SK-N-SH (cell line): ENCODE measurements at regions not wholly inside any gene's neighbourhood (a gene's known extent, or its start where the extent isn't known, plus 50 kb on each side); places are given as distances from the start of the nearest gene placed in this dataset.

ENCODE experiments used
- CTCF ChIA-PET: fragments of 300-600, 350-600 bp; formaldehyde crosslinking; extraction: SDS; loops from one replicate; lab custom pipeline; 2021; lab: Yijun Ruan, JAX
- POLR2A ChIA-PET: fragments of 350-600 bp; sonication (Branson Sonifier 250); formaldehyde crosslinking; extraction: SDS; loops from one replicate; lab custom pipeline; 2020; ENCODE audit warnings: antibody characterized with exemption, inconsistent platforms; lab: Yijun Ruan, JAX
- DNase-seq: peaks from one replicate; pipeline ENCODE4 v3.0.0; 2012
- H2AFZ ChIP-seq: fragments of 200-600 bp; sonication (generic); 2 replicates; pipeline ENCODE4 v1.8.1; 2016; ENCODE audit warnings: antibody characterized with exemption, mild to moderate bottlenecking, low read depth
- H3F3A ChIP-seq: fragments of 200-600 bp; sonication (generic); replicated peaks from 2 replicates; pipeline ENCODE3; 2016; ENCODE audit warnings: antibody characterized with exemption, mild to moderate bottlenecking; ENCODE audit not compliant: insufficient read depth
- H3K27ac ChIP-seq, 2 experiments: fragments of 200-500 bp in 1 of 2; fragments of 200-600 bp in 1 of 2; sonication (Bioruptor generic) in 1 of 2; sonication (generic), shearing (Covaris generic) in 1 of 2; 2 replicates each; pipeline versions ENCODE4 v1.5.1 to v1.6.1; 2014 to 2016; ENCODE audit warnings: low read depth in 2 of 2, inconsistent platforms in 1 of 2, low read length in 1 of 2, mild to moderate bottlenecking in 1 of 2, mixed read lengths in 1 of 2
- H3K27me3 ChIP-seq: fragments of 200-600 bp; sonication (generic), shearing (Covaris generic); 2 replicates; pipeline ENCODE4 v1.6.1; 2016; ENCODE audit warnings: mixed run types; ENCODE audit not compliant: insufficient read depth
- H3K36me3 ChIP-seq, 2 experiments: fragments of 200-500 bp in 1 of 2; fragments of 200-600 bp in 1 of 2; sonication (Bioruptor generic) in 1 of 2; sonication (generic) in 1 of 2; replicated peaks in 1 of 2; 2 replicates each; pipeline versions ENCODE3 to v1.5.1; 2014 to 2016; ENCODE audit warnings: low read length in 1 of 2, mild to moderate bottlenecking in 1 of 2; ENCODE audit not compliant: insufficient read depth in 2 of 2, control insufficient read depth in 1 of 2
- H3K4me1 ChIP-seq, 2 experiments: fragments of 200-500 bp in 1 of 2; fragments of 200-600 bp in 1 of 2; sonication (Bioruptor generic) in 1 of 2; sonication (generic), shearing (Covaris generic) in 1 of 2; 2 replicates each; pipeline versions ENCODE4 v1.5.1 to v1.6.1; 2014 to 2016; ENCODE audit warnings: low read depth in 1 of 2, low read length in 1 of 2, mixed run types in 1 of 2; ENCODE audit not compliant: insufficient read depth in 2 of 2, control insufficient read depth in 1 of 2
- H3K4me2 ChIP-seq: fragments of 200-600 bp; sonication (generic), shearing (Covaris generic); 2 replicates; pipeline ENCODE4 v1.6.1; 2017; ENCODE audit warnings: mixed run types
- H3K4me3 ChIP-seq, 2 experiments: fragments of 200-500 bp in 1 of 2; fragments of 200-600 bp in 1 of 2; sonication (Bioruptor generic) in 1 of 2; sonication (generic), shearing (Covaris generic) in 1 of 2; 2 replicates each; pipeline versions ENCODE4 v1.5.1 to v1.8.1; 2014 to 2016; ENCODE audit warnings: low read depth in 2 of 2, inconsistent platforms in 1 of 2, low read length in 1 of 2, mild to moderate bottlenecking in 1 of 2, mixed read lengths in 1 of 2, moderate library complexity in 1 of 2
- H3K79me2 ChIP-seq: fragments of 200-600 bp; sonication (generic); 2 replicates; pipeline ENCODE4 v1.8.1; 2017; ENCODE audit warnings: mild to moderate bottlenecking; ENCODE audit not compliant: insufficient read depth
- H3K9ac ChIP-seq: fragments of 200-600 bp; sonication (generic); 2 replicates; pipeline ENCODE4 v1.6.1; 2017; ENCODE audit warnings: mixed run types
- H3K9me2 ChIP-seq: fragments of 200-600 bp; sonication (generic); 2 replicates; pipeline ENCODE4 v1.6.1; 2017; ENCODE audit warnings: mixed run types
- H3K9me3 ChIP-seq: fragments of 200-600 bp; sonication (generic); 2 replicates; pipeline ENCODE4 v1.6.1; 2017; ENCODE audit warnings: mixed run types, mild to moderate bottlenecking, moderate library complexity
- H4K20me1 ChIP-seq: fragments of 200-600 bp; sonication (generic); 2 replicates; pipeline ENCODE4 v1.6.1; 2017; ENCODE audit warnings: mild to moderate bottlenecking, mixed run types; ENCODE audit not compliant: insufficient read depth
- CHD2 ChIP-seq: fragments of 150-350 bp; IDR thresholded peaks from 2 replicates; pipeline ENCODE4 v1.6.1; 2018; ENCODE audit warnings: low read length; ENCODE audit not compliant: partially characterized antibody
- ELF1 ChIP-seq: IDR thresholded peaks from 2 replicates; pipeline ENCODE4 v1.4.0; 2012
- EZH2phosphoT487 ChIP-seq: fragments of 200-600 bp; sonication (generic); IDR thresholded peaks from 2 replicates; pipeline ENCODE4 v1.6.1; 2017; ENCODE audit warnings: low read depth, mixed run types, mild to moderate bottlenecking, antibody characterized with exemption, moderate library complexity, borderline replicate concordance
- FOSL2 ChIP-seq: IDR thresholded peaks from 2 replicates; pipeline ENCODE4 v1.4.0; 2012; ENCODE audit warnings: low read depth, mild to moderate bottlenecking, moderate library complexity, borderline replicate concordance
- FOXJ3 ChIP-seq: sonication (generic); formaldehyde crosslinking; IDR thresholded peaks from 2 replicates; pipeline ENCODE4 v1.5.1; 2020; ENCODE audit warnings: mild to moderate bottlenecking, missing genetic modification reagents
- FOXM1 ChIP-seq: IDR thresholded peaks from 2 replicates; pipeline ENCODE4 v1.4.0; 2012; ENCODE audit warnings: low read depth, mild to moderate bottlenecking
- GABPA ChIP-seq: IDR thresholded peaks from 2 replicates; pipeline ENCODE4 v1.4.0; 2012; ENCODE audit warnings: low read depth, mild to moderate bottlenecking
- GATA2 ChIP-seq: sonication (generic); formaldehyde crosslinking; IDR thresholded peaks from 2 replicates; pipeline ENCODE4 v1.5.0; 2020; ENCODE audit warnings: mild to moderate bottlenecking, missing genetic modification reagents
- JUND ChIP-seq: IDR thresholded peaks from 2 replicates; pipeline ENCODE4 v1.4.0; 2012
- NFIC ChIP-seq: IDR thresholded peaks from 2 replicates; pipeline ENCODE4 v1.4.0; 2012; ENCODE audit warnings: borderline replicate concordance
- NRF1 ChIP-seq: IDR thresholded peaks from 2 replicates; pipeline ENCODE4 v1.6.1; 2012; ENCODE audit warnings: low read depth, mild to moderate bottlenecking, low read length
- POLR2AphosphoS5 ChIP-seq: IDR thresholded peaks from 2 replicates; pipeline ENCODE4 v1.6.1; 2012; ENCODE audit warnings: low read depth, low read length
- RFX5 ChIP-seq: IDR thresholded peaks from 2 replicates; pipeline ENCODE4 v1.6.1; 2012; ENCODE audit warnings: mild to moderate bottlenecking, improper control_type of control experiment, low read length
- SIN3A ChIP-seq: IDR thresholded peaks from 2 replicates; pipeline ENCODE4 v1.6.1; 2012; ENCODE audit warnings: low read depth, mild to moderate bottlenecking, low read length, moderate library complexity, borderline replicate concordance
- SMC3 ChIP-seq: IDR thresholded peaks from 2 replicates; pipeline ENCODE4 v1.6.1; 2012; ENCODE audit warnings: low read depth, low read length, improper control_type of control experiment
- TAF1 ChIP-seq: IDR thresholded peaks from 2 replicates; pipeline ENCODE4 v1.6.1; 2012; ENCODE audit warnings: low read depth, mild to moderate bottlenecking, low read length, moderate library complexity, borderline replicate concordance
- USF1 ChIP-seq: IDR thresholded peaks from 2 replicates; pipeline ENCODE4 v1.4.0; 2012; ENCODE audit warnings: low read depth, borderline replicate concordance
- USF2 ChIP-seq: fragments of 150-350 bp; IDR thresholded peaks from 2 replicates; pipeline ENCODE4 v1.6.1; 2017; ENCODE audit warnings: antibody characterized with exemption, low read length, low read depth, borderline replicate concordance
- YY1 ChIP-seq: IDR thresholded peaks from 2 replicates; pipeline ENCODE4 v1.4.0; 2012; ENCODE audit warnings: low read depth, mild to moderate bottlenecking
- WGBS: methylation state at CpG from one replicate; pipeline ENCODE4 v1.1.6; 2017; ENCODE audit warnings: low lambda C conversion rate; 5-methylcytosine and 5-hydroxymethylcytosine counted together

- no peak for TF ChIP-seq USF1
- no peak for TF ChIP-seq NRF1
- TF ChIP-seq GATA2 (CRISPR knock-in tag) = no peak
- TF ChIP-seq SMC3 = no peak
- TF ChIP-seq FOXM1 = no peak
- TF ChIP-seq ELF1 = no peak
- TF ChIP-seq FOSL2 = no peak
- no peak for TF ChIP-seq USF2
- no peak for TF ChIP-seq GABPA
These were observed 132.4 kb upstream of the MEF2C start (continued) for GRCh38 chr5:89015409-89015808.

- H3K27me3 ChIP-seq = no peaks in the 10 kb centered on the region
- no peak for TF ChIP-seq FOXJ3 (CRISPR knock-in tag)
- TF ChIP-seq GABPA = no peak
- TF ChIP-seq SMC3 = no peak
- TF ChIP-seq RFX5 = no peak
- TF ChIP-seq POLR2AphosphoS5 = no peak
- no peak for TF ChIP-seq NFIC
- TF ChIP-seq SIN3A = no peak
- H3F3A ChIP-seq = no peaks in the 10 kb centered on the region
- H3K4me1 ChIP-seq = no peaks in the 10 kb centered on the region
- ChIA-PET POLR2A (no interaction called here), CTCF (interaction anchor here (1.1 to 1.4 kb wide), 2 partner anchors 10 to 17 kb away, joined by 3 read pairs; no protein-coding TSS in a partner anchor)
- H3K79me2 ChIP-seq = no peaks in the 10 kb centered on the region
- no peak overlapping the region for H3K4me2 ChIP-seq
- H3K9ac ChIP-seq = no peak overlapping the region
- H3K27ac ChIP-seq = no peak overlapping the region
- DNase-seq = no peak
- no peak overlapping the region for H2AFZ ChIP-seq
- H3K9me2 ChIP-seq = no peaks in the 10 kb centered on the region
- H3K36me3 ChIP-seq = no peaks in the 10 kb centered on the region
- H4K20me1 ChIP-seq = no peaks in the 10 kb centered on the region
- H3K4me3 ChIP-seq = no peak overlapping the region
- 41% methylated on average over 6 of the region's 6 CpGs for WGBS
- H3K9me3 ChIP-seq = no peaks in the 10 kb centered on the region
These were observed 129.1 kb upstream of the MEF2C start for GRCh38 chr5:89011778-89012711.

GRCh38 chr5:89010512-89010911, 127.5 kb upstream of the MEF2C start:
- 62% methylated on average over 2 of the region's 2 CpGs for WGBS
- H3K9me3 ChIP-seq = no peaks in the 10 kb centered on the region
- H3K36me3 ChIP-seq = no peaks in the 10 kb centered on the region
- POLR2A ChIA-PET = no interaction called here
- no peak overlapping the region for H2AFZ ChIP-seq
- no peak for TF ChIP-seq EZH2phosphoT487
- TF ChIP-seq GABPA = no peak
- no peak for TF ChIP-seq TAF1
- TF ChIP-seq JUND = no peak
- TF ChIP-seq CHD2 = no peak
- no peak for TF ChIP-seq SMC3
- TF ChIP-seq YY1 = no peak
- H4K20me1 ChIP-seq = no peaks in the 10 kb centered on the region
- H3K4me2 ChIP-seq = no peak overlapping the region
- CTCF ChIA-PET = no interaction called here
- DNase-seq = no peak
- no peaks in the 10 kb centered on the region for H3K4me1 ChIP-seq
- H3K4me3 ChIP-seq = no peak overlapping the region
- no peaks in the 10 kb centered on the region for H3F3A ChIP-seq
- H3K9ac ChIP-seq = no peak overlapping the region
- H3K27me3 ChIP-seq = no peaks in the 10 kb centered on the region
- no peaks in the 10 kb centered on the region for H3K79me2 ChIP-seq
- H3K27ac ChIP-seq = no peak overlapping the region
- no peaks in the 10 kb centered on the region for H3K9me2 ChIP-seq
